NT2/D1 (cell line): ENCODE measurements at regions not wholly inside any gene's neighbourhood (a gene's known extent, or its start where the extent isn't known, plus 50 kb on each side); places are given as distances from the start of the nearest gene placed in this dataset.

Experiments used
- DNase-seq: peaks from one replicate; pipeline ENCODE4 v3.0.0-alpha.2; 2011; ENCODE audit warnings: low read depth, low spot score
- H3K27me3 ChIP-seq: 2 replicates; pipeline ENCODE4 v1.6.0; 2011; ENCODE audit warnings: mild to moderate bottlenecking; ENCODE audit not compliant: insufficient read length, insufficient read depth
- H3K36me3 ChIP-seq: 2 replicates; pipeline ENCODE4 v1.6.1; 2011; ENCODE audit warnings: mild to moderate bottlenecking, low read length, mixed read lengths; ENCODE audit not compliant: insufficient read depth, insufficient read length
- H3K4me1 ChIP-seq: 2 replicates; pipeline ENCODE4 v1.5.1; 2011; ENCODE audit not compliant: insufficient read depth, insufficient read length
- H3K4me3 ChIP-seq: 2 replicates; pipeline ENCODE4 v1.5.1; 2011; ENCODE audit warnings: low read depth; ENCODE audit not compliant: insufficient read length
- H3K9ac ChIP-seq: 2 replicates; pipeline ENCODE4 v1.6.0; 2011; ENCODE audit warnings: low read depth; ENCODE audit not compliant: insufficient read length
- H3K9me3 ChIP-seq: 2 replicates; pipeline ENCODE4 v1.5.1; 2011; ENCODE audit warnings: mild to moderate bottlenecking, low read length; ENCODE audit not compliant: insufficient read depth
- SUZ12 ChIP-seq: IDR thresholded peaks from 2 replicates; pipeline ENCODE4 v1.6.1; 2011; ENCODE audit not compliant: insufficient read length, insufficient read depth; ENCODE audit errors: extremely low read depth
- YY1 ChIP-seq: IDR thresholded peaks from 2 replicates; pipeline ENCODE4 v1.6.1; 2011; ENCODE audit not compliant: insufficient read length, insufficient read depth
- ZNF274 ChIP-seq: IDR thresholded peaks from 2 replicates; pipeline ENCODE4 v1.6.1; 2011; ENCODE audit warnings: mild to moderate bottlenecking, low read depth, low read length

DNA sequence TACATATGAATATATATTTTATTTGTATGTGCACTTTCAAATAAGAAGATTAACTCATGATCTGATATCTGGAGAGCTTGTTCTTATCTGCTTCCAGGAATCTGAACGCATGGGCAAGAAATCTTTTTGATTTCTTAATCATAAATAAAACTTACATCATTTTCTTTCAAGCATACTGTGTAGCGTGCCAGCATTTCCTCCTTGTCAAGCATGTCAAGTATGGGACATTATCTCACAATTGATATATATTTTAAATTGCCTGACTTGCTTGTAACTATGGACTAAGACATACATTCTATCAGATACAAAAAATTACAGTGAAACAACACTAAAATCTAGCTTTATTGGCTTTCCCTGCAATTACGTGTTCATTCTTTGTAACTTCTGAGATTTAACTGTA, 1128.2 kb downstream of the PLA2G4A start:
- Histone ChIP-seq H3K9ac (no peak overlapping the region), H3K4me3 (no peak overlapping the region), H3K27me3 (no peaks in the 10 kb centered on the region), H3K4me1 (no peaks in the 10 kb centered on the region), H3K9me3 (no peaks in the 10 kb centered on the region), H3K36me3 (no peaks in the 10 kb centered on the region)
- TF ChIP-seq YY1 = no peak
- TF ChIP-seq ZNF274 = no peak
- TF ChIP-seq SUZ12 = no peak
- no peak for DNase-seq

DNA sequence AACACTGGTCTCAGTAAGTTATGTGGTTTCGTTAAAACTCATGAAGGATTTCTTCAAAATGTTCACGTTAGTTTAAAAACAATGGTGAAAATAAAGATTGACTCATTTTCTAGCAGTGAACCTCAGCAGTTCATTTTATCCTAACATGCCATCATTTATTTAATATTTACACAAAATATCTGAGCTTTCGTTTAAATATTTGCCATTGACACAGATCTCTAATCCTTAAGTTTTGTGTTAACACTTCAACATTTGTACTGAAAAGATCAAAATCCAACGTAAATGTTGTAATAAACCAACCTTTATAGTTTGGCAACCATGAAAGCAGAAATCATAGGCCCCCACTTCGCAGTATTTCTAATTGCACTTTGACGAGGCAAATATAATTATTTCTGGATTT, 1129.5 kb downstream of the PLA2G4A start:
- Histone ChIP-seq H3K9ac (no peak overlapping the region), H3K9me3 (no peaks in the 10 kb centered on the region), H3K36me3 (no peaks in the 10 kb centered on the region), H3K27me3 (no peaks in the 10 kb centered on the region), H3K4me1 (no peaks in the 10 kb centered on the region), H3K4me3 (no peak overlapping the region)
- TF ChIP-seq SUZ12 (no peak), YY1 (no peak)
- DNase-seq = no peak

DNA sequence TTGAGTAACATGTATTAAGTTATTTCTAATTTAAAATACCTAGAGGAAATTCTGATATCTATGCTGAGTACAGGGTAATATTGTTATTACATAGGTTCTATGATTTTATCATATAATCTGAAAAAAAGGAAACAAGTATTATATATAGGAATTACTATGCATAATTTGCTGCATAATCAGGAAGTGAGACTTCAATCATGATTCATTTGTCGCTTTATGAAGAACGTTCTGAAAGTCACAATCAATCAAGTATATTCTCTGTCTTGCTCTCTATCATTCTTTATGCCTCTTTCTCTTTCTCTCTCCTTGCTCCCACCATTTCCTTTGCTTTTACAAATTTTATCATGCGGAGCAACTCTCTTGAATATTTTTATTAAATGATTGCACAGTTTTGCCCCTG, 1130.3 kb downstream of the PLA2G4A start:
- Histone ChIP-seq H3K4me3 (no peak overlapping the region), H3K4me1 (no peaks in the 10 kb centered on the region), H3K36me3 (no peaks in the 10 kb centered on the region), H3K27me3 (no peaks in the 10 kb centered on the region), H3K9me3 (no peaks in the 10 kb centered on the region), H3K9ac (no peak overlapping the region)
- no peak for TF ChIP-seq ZNF274
- TF ChIP-seq YY1 = no peak
- TF ChIP-seq SUZ12 = no peak
- no peak for DNase-seq

DNA sequence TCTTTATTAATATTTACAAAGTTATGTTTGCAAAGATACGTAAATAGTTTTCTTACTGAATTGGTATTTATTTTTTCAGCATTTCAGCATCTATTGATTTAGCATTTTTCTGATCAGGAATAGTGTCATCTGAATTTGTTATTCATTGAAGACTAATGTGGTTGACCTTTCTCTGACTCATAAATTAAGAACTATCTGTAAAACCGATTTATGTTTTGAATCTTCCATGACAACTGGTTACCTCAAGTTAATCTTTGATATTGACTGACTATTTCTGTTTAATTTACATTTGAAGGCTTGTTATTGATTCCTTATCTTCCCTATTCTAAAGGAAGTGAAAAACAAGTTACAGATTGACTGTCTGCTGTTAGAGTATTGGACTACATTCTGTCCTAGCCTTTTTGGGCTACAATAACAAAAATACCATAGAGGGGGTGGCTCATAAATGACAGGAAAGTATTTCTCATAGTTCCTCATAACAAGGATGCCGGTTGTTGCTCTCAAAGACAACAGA, 1131.4 kb downstream of the PLA2G4A start:
- H3K9ac ChIP-seq = no peak overlapping the region
- H3K4me1 ChIP-seq = no peaks in the 10 kb centered on the region
- H3K4me3 ChIP-seq = no peak overlapping the region
- no peaks in the 10 kb centered on the region for H3K36me3 ChIP-seq
- TF ChIP-seq SUZ12 (no peak), ZNF274 (no peak), YY1 (no peak)
- H3K9me3 ChIP-seq = no peaks in the 10 kb centered on the region
- DNase-seq = no peak
- H3K27me3 ChIP-seq = no peaks in the 10 kb centered on the region

DNA sequence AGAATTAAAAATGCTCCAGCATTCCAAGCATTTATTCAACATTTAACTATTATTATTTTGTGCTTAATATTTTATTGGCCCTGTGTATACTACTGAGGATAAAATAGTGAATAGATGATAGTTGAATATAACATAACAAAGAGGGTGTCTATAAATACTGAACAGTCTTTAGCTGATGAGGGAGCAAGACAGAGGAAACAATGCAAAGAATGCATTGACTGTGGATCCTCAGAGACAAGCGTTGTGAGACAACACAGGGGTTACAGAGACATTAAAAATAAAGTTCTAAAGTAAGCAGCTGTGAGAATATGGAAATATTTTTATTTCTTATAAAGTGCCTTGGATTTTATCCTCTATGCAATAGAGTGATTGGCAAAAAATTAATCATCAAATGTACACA, 1133.1 kb downstream of the PLA2G4A start:
- H3K4me3 ChIP-seq = no peak overlapping the region
- no peaks in the 10 kb centered on the region for H3K27me3 ChIP-seq
- TF ChIP-seq SUZ12 = no peak
- no peak for TF ChIP-seq YY1
- TF ChIP-seq ZNF274 = no peak
- no peaks in the 10 kb centered on the region for H3K36me3 ChIP-seq
- no peak for DNase-seq
- no peaks in the 10 kb centered on the region for H3K4me1 ChIP-seq
- no peaks in the 10 kb centered on the region for H3K9me3 ChIP-seq
- H3K9ac ChIP-seq = no peak overlapping the region

DNA sequence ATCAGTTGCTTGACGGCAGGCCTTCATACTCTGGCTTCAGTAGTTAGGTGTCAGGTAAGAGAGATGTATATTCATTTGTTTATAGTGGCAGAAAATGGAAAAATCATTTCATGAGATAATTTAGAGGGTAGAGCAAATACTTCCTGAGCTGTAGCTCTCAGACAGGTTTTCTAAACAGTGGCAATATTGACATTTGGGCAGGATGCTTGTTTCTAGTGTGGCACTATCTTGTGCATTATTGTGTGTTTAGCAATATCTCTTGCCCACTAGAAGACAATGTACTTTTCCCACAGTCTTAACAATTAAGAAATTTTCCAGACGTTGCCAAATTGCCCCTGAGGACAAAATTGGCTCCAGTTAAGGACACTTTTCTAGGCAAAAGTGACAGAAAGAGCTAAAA, 1143.1 kb downstream of the PLA2G4A start:
- Histone ChIP-seq H3K36me3 (no peaks in the 10 kb centered on the region), H3K9me3 (no peaks in the 10 kb centered on the region), H3K27me3 (no peaks in the 10 kb centered on the region), H3K9ac (no peak overlapping the region), H3K4me3 (no peak overlapping the region), H3K4me1 (no peaks in the 10 kb centered on the region)
- TF ChIP-seq SUZ12 = no peak
- no peak for TF ChIP-seq YY1
- no peak for TF ChIP-seq ZNF274
- no peak for DNase-seq

DNA sequence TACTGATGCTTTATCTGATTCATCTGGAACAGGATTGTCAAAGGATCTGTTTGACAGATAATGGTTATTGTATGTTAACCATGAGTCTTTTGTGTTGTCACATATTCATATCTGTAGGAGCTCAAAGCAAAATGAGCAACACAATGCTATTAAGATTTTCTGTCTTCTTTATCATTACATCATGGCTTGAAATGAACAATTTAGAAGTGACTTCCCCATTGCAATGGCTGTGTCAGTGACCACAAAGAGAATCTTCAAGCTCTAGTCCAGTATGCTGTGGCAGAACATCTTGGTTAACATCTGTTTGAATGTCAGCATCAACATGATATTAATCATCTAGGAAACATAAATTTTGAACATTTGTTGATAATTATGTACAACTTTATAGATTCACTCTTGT, 1148.5 kb downstream of the PLA2G4A start:
- Histone ChIP-seq H3K27me3 (no peaks in the 10 kb centered on the region), H3K9me3 (no peaks in the 10 kb centered on the region), H3K9ac (no peak overlapping the region), H3K36me3 (no peaks in the 10 kb centered on the region), H3K4me1 (no peaks in the 10 kb centered on the region), H3K4me3 (no peak overlapping the region)
- no peak for TF ChIP-seq SUZ12
- TF ChIP-seq YY1 = no peak
- TF ChIP-seq ZNF274 = no peak
- no peak for DNase-seq
